ENCODE measurements at regions not wholly inside any gene's neighbourhood (a gene's known extent, or its start where the extent isn't known, plus 50 kb on each side); places are given as distances from the start of the nearest gene placed in this dataset.

- Histone ChIP-seq H3K27ac (no peak overlapping the region), H3K36me3 (replicated peaks) (no peaks in the 10 kb centered on the region), H3K27me3 (replicated peaks) (no peaks in the 10 kb centered on the region), H3K4me3 (ENCODE audit: low read depth, low read length) (no peak overlapping the region)
- TF ChIP-seq CTCF (IDR thresholded peaks at IDR 0.05; ENCODE audit: low read depth, low read length, missing control alignments) = no peak
- DNase-seq = no peak
- in situ Hi-C loops (cut with HindIII; ENCODE audit: low pct_ligation_motif_present, low sequenced_read_pairs) = no loop called here
These were observed 1673.2 kb upstream of the PRR20A start for GRCh38 chr13:55467476-55467875.

GRCh38 chr13:55483626-55484158 is 1657.0 kb upstream of the PRR20A start:
- H3K4me3 ChIP-seq (ENCODE audit: low read depth, low read length) = no peak overlapping the region
- no peaks in the 10 kb centered on the region for H3K27me3 ChIP-seq (replicated peaks)
- H3K36me3 ChIP-seq (replicated peaks) = no peaks in the 10 kb centered on the region
- no peak for DNase-seq
- TF ChIP-seq CTCF (IDR thresholded peaks at IDR 0.05; ENCODE audit: low read depth, low read length, missing control alignments) = no peak
- no peak overlapping the region for H3K27ac ChIP-seq
- in situ Hi-C loops (cut with HindIII; ENCODE audit: low pct_ligation_motif_present, low sequenced_read_pairs) = no loop called here

DNA sequence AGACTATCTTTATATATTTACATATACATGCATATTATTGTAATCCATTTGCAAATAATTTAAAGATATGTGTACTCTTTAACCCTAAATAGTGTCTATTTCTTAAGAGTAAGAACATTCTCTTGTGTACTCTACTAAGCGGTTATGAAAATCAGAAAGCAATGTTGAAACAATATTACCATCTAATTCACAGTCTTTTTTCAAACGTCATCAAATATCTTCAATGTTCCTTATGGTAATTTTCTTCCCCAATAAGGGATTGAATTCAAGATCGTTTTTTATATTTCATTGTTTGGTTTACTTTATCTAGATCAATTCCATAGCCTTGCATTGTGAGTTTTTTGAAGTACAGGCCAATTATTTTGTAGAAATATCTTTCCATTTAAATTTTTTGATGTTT is 1647.4 kb upstream of the PRR20A start:
- no peaks in the 10 kb centered on the region for H3K27me3 ChIP-seq (replicated peaks)
- no peaks in the 10 kb centered on the region for H3K36me3 ChIP-seq (replicated peaks)
- TF ChIP-seq CTCF (IDR thresholded peaks at IDR 0.05; ENCODE audit: low read depth, low read length, missing control alignments) = no peak
- H3K4me3 ChIP-seq (ENCODE audit: low read depth, low read length) = no peak overlapping the region
- in situ Hi-C loops (cut with HindIII; ENCODE audit: low pct_ligation_motif_present, low sequenced_read_pairs) = no loop called here
- no peak overlapping the region for H3K27ac ChIP-seq
- no peak for DNase-seq

GRCh38 chr13:55497486-55497885 is 1643.2 kb upstream of the PRR20A start:
- no peak for TF ChIP-seq CTCF (IDR thresholded peaks at IDR 0.05; ENCODE audit: low read depth, low read length, missing control alignments)
- Histone ChIP-seq H3K27me3 (replicated peaks) (no peaks in the 10 kb centered on the region), H3K27ac (no peak overlapping the region), H3K36me3 (replicated peaks) (no peaks in the 10 kb centered on the region), H3K4me3 (ENCODE audit: low read depth, low read length) (no peak overlapping the region)
- DNase-seq = no peak
- in situ Hi-C loops (cut with HindIII; ENCODE audit: low pct_ligation_motif_present, low sequenced_read_pairs) = no loop called here

DNA sequence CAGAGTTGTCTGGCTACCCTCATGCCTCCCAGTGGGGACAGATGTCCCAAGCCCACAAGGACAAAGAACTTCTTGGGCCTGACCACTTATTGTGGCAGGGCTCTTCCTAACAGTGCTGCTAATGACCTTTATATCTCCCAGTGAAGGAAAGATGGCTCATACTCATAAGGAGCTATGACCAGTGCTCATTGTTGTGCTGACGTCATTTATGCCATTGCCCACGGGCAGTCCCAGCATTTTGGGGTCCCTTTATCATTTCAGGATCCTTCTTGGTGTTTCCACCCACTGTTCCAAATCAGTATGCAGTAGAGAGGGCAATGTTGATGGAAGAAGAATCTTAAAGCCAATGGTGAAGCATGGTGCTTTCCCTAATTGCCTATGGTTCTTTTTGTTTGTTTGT is 1640.0 kb upstream of the PRR20A start:
- Histone ChIP-seq H3K36me3 (replicated peaks) (no peaks in the 10 kb centered on the region), H3K27me3 (replicated peaks) (no peaks in the 10 kb centered on the region), H3K4me3 (ENCODE audit: low read depth, low read length) (no peak overlapping the region), H3K27ac (no peak overlapping the region)
- TF ChIP-seq CTCF (IDR thresholded peaks at IDR 0.05; ENCODE audit: low read depth, low read length, missing control alignments) = no peak
- DNase-seq = no peak
- in situ Hi-C loops (cut with HindIII; ENCODE audit: low pct_ligation_motif_present, low sequenced_read_pairs) = no loop called here

GRCh38 chr13:55516610-55517009 is 1624.1 kb upstream of the PRR20A start:
- DNase-seq = no peak
- H3K27ac ChIP-seq = no peak overlapping the region
- H3K27me3 ChIP-seq (replicated peaks) = no peaks in the 10 kb centered on the region
- H3K4me3 ChIP-seq (ENCODE audit: low read depth, low read length) = no peak overlapping the region
- H3K36me3 ChIP-seq (replicated peaks) = no peaks in the 10 kb centered on the region
- TF ChIP-seq CTCF (IDR thresholded peaks at IDR 0.05; ENCODE audit: low read depth, low read length, missing control alignments) = no peak
- in situ Hi-C loops (cut with HindIII; ENCODE audit: low pct_ligation_motif_present, low sequenced_read_pairs) = no loop called here
